ENCODE measurements at regions not wholly inside any gene's neighbourhood (a gene's known extent, or its start where the extent isn't known, plus 50 kb on each side); places are given as distances from the start of the nearest gene placed in this dataset.

GRCh38 chr15:77771616-77772015 is 138.9 kb upstream of the LINGO1 start:
- no peaks in the 10 kb centered on the region for H3K36me3 ChIP-seq
- no peaks in the 10 kb centered on the region for H3K4me1 ChIP-seq
- no peaks in the 10 kb centered on the region for H3K9me3 ChIP-seq
- no CpG with 5 or more reads among the region's 7 CpGs for WGBS, 2 donors (ENCODE audit: low coverage in 1 of 2)
- no peak overlapping the region for H3K4me3 ChIP-seq
- no peak for ATAC-seq
- TF ChIP-seq POLR2A (IDR thresholded peaks at IDR 0.05) (no peak), EP300 (IDR thresholded peaks at IDR 0.05) (no peak), POLR2AphosphoS5 (IDR thresholded peaks at IDR 0.05) (no peak)
- TF ChIP-seq, protein P1, sequence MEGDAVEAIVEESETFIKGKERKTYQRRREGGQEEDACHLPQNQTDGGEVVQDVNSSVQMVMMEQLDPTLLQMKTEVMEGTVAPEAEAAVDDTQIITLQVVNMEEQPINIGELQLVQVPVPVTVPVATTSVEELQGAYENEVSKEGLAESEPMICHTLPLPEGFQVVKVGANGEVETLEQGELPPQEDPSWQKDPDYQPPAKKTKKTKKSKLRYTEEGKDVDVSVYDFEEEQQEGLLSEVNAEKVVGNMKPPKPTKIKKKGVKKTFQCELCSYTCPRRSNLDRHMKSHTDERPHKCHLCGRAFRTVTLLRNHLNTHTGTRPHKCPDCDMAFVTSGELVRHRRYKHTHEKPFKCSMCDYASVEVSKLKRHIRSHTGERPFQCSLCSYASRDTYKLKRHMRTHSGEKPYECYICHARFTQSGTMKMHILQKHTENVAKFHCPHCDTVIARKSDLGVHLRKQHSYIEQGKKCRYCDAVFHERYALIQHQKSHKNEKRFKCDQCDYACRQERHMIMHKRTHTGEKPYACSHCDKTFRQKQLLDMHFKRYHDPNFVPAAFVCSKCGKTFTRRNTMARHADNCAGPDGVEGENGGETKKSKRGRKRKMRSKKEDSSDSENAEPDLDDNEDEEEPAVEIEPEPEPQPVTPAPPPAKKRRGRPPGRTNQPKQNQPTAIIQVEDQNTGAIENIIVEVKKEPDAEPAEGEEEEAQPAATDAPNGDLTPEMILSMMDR (IDR thresholded peaks at IDR 0.05) = no peak
- H3K27me3 ChIP-seq = peaks cover 22% of the 10 kb centered on the region
- no peak overlapping the region for H3K27ac ChIP-seq

GRCh38 chr15:77769700-77770099 is 137.0 kb upstream of the LINGO1 start:
- 50% methylated on average over 1 of the region's 7 CpGs; no CpG with 5 or more reads in 1 of the 2 donors for WGBS, 2 donors (ENCODE audit: low coverage in 1 of 2)
- H3K27me3 ChIP-seq = peaks cover 36% of the 10 kb centered on the region
- ATAC-seq = no peak
- no peaks in the 10 kb centered on the region for H3K4me1 ChIP-seq
- H3K36me3 ChIP-seq = no peaks in the 10 kb centered on the region
- TF ChIP-seq POLR2AphosphoS5 (IDR thresholded peaks at IDR 0.05) (no peak), POLR2A (IDR thresholded peaks at IDR 0.05) (no peak), EP300 (IDR thresholded peaks at IDR 0.05) (no peak)
- TF ChIP-seq, protein P1 (IDR thresholded peaks at IDR 0.05) = no peak
- no peak overlapping the region for H3K27ac ChIP-seq
- no peaks in the 10 kb centered on the region for H3K9me3 ChIP-seq
- no peak overlapping the region for H3K4me3 ChIP-seq

- Histone ChIP-seq H3K27me3 (peaks cover 47% of the 10 kb centered on the region), H3K36me3 (no peaks in the 10 kb centered on the region), H3K27ac (no peak overlapping the region), H3K4me1 (no peaks in the 10 kb centered on the region), H3K9me3 (no peaks in the 10 kb centered on the region), H3K4me3 (no peak overlapping the region)
- 20 to 29% methylated on average over 1 to 2 of the region's 7 CpGs for WGBS, 2 donors (ENCODE audit: low coverage in 1 of 2)
- no peak for ATAC-seq
- no peak for TF ChIP-seq EP300 (IDR thresholded peaks at IDR 0.05)
- no peak for TF ChIP-seq POLR2A (IDR thresholded peaks at IDR 0.05)
- TF ChIP-seq, protein P1 (IDR thresholded peaks at IDR 0.05) = no peak
- TF ChIP-seq POLR2AphosphoS5 (IDR thresholded peaks at IDR 0.05) = no peak
These were observed 135.9 kb upstream of the LINGO1 start for GRCh38 chr15:77768521-77769078.

GRCh38 chr15:77768107-77768506 is 135.4 kb upstream of the LINGO1 start:
- Histone ChIP-seq H3K36me3 (no peaks in the 10 kb centered on the region), H3K27ac (no peak overlapping the region), H3K4me1 (no peaks in the 10 kb centered on the region), H3K9me3 (no peaks in the 10 kb centered on the region), H3K27me3 (peaks cover 52% of the 10 kb centered on the region), H3K4me3 (no peak overlapping the region)
- WGBS, 2 donors (ENCODE audit: low coverage in 1 of 2) = 30 to 40% methylated on average over 2 of the region's 5 CpGs
- TF ChIP-seq POLR2AphosphoS5 (IDR thresholded peaks at IDR 0.05) = no peak
- TF ChIP-seq POLR2A (IDR thresholded peaks at IDR 0.05) = no peak
- no peak for TF ChIP-seq EP300 (IDR thresholded peaks at IDR 0.05)
- TF ChIP-seq, protein P1 (IDR thresholded peaks at IDR 0.05) = no peak
- no peak for ATAC-seq

DNA sequence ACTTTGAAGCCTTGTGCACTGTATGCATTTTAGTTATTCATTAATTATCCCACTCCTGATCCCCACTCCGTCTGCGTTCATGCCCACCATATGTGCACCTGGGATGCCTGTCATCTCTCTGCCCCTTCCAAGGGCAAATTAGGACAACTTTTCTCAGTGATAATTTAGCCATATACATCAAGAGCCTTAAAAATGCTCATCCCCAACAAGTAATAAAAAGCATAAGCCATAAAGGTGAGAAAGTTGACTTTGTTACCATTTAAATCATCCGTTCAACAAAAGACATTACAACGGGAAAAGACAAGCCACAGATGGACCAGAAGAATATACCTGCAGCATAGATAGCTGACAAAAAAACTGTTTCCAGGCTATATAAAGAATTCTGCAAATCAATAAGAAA is 131.4 kb upstream of the LINGO1 start:
- Histone ChIP-seq H3K36me3 (no peaks in the 10 kb centered on the region), H3K27ac (no peak overlapping the region), H3K27me3 (peaks cover 54% of the 10 kb centered on the region), H3K9me3 (no peaks in the 10 kb centered on the region), H3K4me3 (no peak overlapping the region), H3K4me1 (no peaks in the 10 kb centered on the region)
- TF ChIP-seq EP300 (IDR thresholded peaks at IDR 0.05) (no peak), POLR2AphosphoS5 (IDR thresholded peaks at IDR 0.05) (no peak), POLR2A (IDR thresholded peaks at IDR 0.05) (no peak)
- TF ChIP-seq, protein P1 (IDR thresholded peaks at IDR 0.05) = no peak
- WGBS, 2 donors (ENCODE audit: low coverage in 1 of 2) = 63 to 65% methylated on average over 4 of the region's 4 CpGs
- ATAC-seq = no peak
